EL (cell line): ENCODE measurements at regions not wholly inside any gene's neighbourhood (a gene's known extent, or its start where the extent isn't known, plus 50 kb on each side); places are given as distances from the start of the nearest gene placed in this dataset.
A peak's percentile ranks its signal among the peaks of the same experiment; 100 is the strongest.

Experiments
- DNase-seq: peaks from one replicate; pipeline ENCODE4 v3.0.0-alpha.2; 2016

DNA sequence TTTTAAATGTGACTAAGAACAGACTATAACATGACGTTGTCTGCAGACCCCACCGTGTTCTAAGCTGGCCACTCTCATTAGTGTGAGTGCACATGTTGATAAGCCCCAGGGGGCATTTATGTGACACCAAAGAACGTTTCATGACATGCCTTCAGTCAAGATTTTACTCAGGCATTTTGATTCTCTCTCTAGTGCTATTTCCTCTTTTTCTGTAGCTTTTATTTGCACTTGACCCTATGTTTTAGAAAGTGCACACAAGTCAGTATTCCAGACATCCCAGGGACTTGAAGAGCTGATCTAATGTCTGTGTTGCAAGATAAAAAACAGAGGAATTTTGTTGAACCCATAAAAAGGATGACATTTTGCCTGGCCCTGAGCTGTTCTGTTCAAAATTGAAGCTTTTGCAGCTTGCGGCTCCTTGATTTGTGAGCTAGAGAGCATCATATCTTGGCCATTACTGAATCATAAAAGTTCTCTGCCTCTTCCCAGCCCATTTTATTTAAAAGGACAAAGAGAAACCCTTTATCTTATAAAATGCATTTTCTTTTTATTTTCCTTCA lies 80.9 kb upstream of the TYRP1 start:
- DNase-seq, result no peak

DNA sequence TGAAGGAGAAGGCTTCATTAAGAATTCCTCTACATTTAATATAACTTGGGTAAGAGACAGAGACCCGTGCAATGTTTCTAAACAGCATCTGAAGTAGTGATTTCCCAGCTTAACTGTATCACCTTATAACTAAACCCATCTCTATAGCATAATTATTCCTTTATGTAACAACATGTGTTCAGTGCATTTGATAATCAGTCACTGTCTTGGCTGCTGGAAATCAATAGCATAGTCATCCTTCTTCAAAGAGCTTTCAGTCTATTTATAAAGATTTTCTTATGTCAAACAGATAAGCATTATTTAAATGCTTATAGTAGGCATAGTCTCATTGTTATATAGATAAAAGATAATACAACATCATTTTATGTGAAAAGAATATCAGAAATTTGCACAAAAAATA lies 80.1 kb upstream of the TYRP1 start:
- no peak for DNase-seq

DNA sequence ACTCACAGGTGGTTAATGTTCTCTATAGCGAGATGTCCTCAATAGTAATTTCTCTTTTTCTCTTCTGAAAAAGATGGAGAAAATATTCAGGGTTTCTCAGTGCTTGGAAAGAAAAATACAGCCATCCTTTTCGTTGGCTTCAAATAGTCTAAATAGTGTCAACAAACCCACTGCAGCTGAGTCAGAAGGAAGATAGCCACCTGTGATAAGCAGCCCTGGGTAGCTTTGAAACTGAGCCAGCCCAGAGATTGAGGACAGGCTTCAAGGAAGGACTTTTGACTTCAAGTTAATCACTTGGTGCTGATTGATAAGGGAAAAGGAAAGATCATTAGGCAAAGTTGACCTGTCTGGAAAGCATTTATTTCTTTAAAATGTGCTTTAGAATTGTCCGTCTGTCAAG lies 78.7 kb upstream of the TYRP1 start:
- no peak for DNase-seq

DNA sequence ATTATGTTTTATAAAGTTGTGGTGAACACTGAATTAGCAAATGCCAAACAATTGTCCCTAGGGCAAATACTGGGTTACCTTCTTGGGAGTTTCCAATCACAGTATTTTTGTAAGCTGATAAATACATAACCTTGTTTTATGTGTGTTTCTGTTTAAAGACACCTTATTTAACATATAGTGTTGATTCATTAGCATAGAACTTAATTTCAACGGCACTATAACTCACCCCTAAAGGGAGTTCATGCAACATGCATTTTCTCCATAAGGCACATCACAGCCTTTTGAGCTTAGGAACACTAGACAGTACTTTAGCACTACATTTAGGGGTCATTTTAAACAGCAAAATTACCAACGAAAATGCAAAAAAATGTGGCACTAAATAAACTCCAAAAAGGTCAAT lies 74.2 kb upstream of the TYRP1 start:
- DNase-seq, result no peak

DNA sequence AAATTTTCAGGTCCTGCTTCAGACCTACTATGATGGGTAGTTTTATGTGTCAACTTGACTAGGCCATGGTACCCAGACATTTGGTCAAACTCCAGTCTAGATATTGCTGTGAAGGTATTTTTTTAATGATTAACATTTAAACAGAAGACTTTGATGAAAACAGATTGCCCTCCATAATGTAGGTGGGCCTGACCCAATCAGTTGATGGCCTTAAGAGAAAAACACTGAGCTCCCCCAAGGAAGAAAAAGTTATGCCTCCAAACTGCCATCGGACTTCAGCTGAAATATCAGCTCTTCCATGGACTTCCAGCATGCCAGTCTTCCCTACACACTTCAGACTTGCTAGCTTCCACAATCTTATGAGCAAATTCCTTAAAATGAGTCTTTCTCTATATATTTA lies 67.3 kb upstream of the TYRP1 start:
- DNase-seq, result no peak

DNA sequence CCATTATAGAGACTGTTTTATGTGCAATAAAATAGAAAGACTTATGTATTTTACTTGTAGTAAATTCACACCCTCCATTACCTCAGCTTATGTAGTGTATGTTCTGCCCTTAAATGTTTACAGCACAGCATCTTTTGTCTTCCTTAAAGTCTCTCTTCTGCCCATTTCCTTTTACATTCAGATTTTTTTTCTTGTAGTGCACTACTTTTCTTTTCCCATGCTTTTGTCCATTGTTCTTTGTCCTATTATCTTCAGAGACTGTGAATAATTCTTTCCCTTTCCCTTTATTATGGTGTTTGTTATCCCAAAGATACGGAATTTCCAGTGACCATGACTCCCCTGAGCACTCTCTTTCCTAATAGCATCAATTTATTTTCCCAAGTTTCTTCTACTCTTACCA lies 66.1 kb upstream of the TYRP1 start:
- no peak for DNase-seq

DNA sequence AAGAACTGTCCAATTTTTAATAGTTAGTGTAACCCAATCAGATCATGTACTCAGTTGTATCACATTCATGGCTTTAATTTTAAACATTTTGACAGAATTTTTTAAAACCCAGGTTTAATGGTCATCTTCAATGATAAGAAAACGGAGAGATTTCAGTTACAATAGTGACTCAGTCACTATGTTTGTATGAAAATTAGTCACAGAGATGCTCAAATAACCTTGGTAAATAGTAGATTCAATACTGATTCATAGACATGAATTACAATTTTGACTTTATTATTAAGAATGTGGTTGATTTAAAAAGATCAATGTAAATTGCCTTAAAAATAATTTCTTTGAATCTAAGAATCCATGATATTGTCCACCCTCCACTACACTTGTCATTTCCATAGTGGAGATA lies 64.6 kb upstream of the TYRP1 start:
- no peak for DNase-seq

DNA sequence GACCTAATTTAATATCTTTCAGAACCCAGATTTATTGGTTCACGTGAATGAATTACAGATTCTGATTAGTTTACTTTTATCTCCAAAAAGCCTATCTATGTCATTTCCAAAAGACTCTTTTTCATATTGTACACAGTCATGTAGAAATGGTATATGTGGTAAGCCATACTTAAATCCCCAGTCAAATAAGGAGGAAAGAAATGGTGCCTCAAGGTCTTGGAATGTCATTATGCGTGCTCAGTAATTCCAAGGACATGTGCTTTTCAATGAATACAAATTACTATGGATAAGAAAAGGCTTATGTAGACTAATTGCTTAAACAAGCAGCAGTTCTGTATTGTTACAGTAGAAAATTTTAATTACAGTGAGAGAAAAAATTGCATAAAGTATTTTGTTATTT lies 64.1 kb upstream of the TYRP1 start:
- DNase-seq, result no peak

DNA sequence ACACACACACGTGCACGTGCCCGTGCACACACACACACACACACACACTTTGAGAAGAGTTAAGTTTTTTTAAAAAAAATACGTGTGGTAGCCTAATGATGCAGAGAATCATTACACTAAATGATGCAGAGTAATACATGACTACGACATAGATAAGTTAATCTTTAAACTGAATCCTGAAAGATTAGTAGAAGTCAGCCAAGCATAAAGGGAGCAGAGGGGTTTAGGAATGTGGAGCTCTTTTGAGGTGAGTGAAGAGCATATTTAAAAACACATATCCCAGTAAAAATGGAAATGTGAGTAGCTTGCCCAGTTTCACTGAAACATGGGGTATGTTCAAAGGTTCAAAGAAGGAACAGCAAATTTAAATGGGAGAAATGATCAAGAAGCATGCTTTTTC lies 61.3 kb upstream of the TYRP1 start:
- no peak for DNase-seq

DNA sequence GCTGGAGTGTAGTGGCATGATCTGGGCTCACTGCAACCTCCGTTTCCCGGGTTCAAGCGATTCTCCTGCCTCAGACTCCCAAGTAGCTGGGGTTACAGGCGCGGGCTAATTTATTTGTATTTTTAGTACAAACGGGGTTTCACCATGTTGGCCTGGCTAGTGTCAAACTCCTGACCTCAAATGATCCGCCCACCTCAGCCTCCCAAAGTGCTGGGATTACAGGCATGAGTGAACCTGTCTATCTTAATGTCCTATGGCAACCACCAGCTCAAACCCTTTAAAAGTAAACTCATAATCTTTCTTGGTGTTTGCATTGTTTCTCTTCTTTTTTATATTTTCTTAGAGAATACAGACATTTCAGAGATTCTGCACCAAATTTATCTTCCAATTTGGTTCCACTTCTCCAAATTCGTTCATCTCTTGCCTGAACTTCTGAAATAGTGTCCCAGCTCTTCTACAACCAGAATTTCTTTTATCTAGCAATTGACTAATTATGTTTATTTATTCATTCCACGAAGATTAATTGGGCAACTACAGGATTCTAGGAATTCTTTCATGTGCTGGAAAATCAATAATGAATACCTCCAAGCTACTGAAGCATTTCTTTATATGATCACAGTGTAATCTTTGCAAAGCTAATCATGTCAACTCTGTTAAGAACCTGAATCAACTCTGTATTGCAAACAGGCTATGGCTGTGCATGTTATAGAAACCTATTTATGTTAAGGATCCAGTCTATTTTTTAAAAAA lies 60.0 kb upstream of the TYRP1 start:
- DNase-seq, result no peak

DNA sequence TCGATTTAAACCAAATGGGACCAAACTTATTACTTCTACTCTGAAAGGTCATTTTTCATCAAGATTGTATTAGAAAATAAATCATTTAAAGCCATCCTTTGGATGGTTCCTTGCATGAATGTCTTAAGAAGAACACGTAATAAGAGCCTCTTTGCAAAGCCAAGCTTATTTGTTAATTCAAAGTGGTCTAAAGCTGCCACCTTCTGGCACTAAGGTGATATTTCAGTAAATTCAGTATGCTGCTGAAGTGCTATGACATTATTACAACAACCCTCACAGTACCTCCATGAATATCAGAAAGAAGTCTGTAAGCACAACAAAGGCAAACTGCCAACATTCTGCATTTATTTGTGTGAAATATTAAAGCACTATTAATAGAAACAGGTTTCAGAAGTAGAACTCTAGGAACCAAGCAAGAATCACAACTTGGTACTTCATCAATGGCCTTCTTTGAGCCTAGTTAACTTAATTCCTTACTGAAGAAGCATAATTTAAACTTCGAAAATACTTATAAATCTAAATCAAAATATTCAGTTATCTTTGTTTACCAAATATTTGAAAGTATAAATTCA lies 53.1 kb upstream of the TYRP1 start:
- peak; percentile 41 for DNase-seq

DNA sequence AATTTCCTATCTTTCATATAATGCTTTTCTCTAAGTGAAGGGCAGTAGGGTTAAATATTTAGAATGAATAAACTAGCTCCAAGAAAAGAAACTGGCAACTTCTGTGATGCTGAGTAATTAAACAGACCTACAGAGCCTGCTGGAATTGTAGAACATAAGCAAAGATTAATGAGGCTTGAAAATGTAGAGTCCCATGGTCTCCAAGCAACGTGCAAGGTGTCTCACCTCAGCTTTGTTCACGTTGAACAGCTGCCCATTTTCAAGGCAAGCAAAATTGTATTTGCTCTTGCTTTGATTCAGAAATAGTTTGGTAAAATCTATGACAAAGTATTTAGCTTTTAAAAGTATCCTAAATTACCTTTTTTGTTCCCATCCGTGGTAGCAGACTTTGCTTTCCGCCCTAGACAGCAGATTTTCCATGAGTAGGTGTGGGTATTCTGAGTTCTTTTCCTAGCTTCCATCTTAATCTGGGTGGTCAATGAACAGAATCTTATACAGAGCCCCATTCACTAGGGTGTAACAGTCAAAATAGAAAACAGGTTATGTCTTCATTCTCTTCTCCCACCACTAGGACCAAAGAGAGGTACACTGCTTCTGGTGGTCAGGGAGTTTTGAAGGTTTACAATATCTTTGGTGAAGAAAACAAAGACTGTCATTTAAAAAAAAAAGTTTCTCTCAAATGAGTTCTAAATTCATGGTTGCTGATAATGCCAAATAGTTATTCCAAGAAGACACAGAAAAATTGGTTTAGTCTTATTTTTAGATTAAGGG lies 52.1 kb upstream of the TYRP1 start:
- no peak for DNase-seq
